Astrocyte of the cerebellum (primary cell): ENCODE measurements at regions not wholly inside any gene's neighbourhood (a gene's known extent, or its start where the extent isn't known, plus 50 kb on each side); places are given as distances from the start of the nearest gene placed in this dataset.

ENCODE experiments used
- DNase-seq: peaks from one replicate; pipeline ENCODE4 v3.0.0-alpha.2; 2011; ENCODE audit warnings: low read depth
- H3K4me3 ChIP-seq: 2 replicates; pipeline ENCODE4 v1.5.1; 2011; ENCODE audit warnings: mild to moderate bottlenecking, low read depth, low read length, moderate library complexity
- in situ Hi-C: cut with HindIII; loops from 2 replicates; pipeline ENCODE4 v1.10.0; 2017; ENCODE audit warnings: low sequenced_read_pairs
- TF ChIP-seq, protein P1 (sequence below): IDR thresholded peaks from 2 replicates; pipeline ENCODE4 v1.5.1; 2012; ENCODE audit warnings: low read length, low read depth, moderate library complexity, mild to moderate bottlenecking; ENCODE audit errors: missing control alignments

GRCh38 chr1:88036345-88037014 is 647.6 kb upstream of the PKN2 start:
- TF ChIP-seq, protein P1, sequence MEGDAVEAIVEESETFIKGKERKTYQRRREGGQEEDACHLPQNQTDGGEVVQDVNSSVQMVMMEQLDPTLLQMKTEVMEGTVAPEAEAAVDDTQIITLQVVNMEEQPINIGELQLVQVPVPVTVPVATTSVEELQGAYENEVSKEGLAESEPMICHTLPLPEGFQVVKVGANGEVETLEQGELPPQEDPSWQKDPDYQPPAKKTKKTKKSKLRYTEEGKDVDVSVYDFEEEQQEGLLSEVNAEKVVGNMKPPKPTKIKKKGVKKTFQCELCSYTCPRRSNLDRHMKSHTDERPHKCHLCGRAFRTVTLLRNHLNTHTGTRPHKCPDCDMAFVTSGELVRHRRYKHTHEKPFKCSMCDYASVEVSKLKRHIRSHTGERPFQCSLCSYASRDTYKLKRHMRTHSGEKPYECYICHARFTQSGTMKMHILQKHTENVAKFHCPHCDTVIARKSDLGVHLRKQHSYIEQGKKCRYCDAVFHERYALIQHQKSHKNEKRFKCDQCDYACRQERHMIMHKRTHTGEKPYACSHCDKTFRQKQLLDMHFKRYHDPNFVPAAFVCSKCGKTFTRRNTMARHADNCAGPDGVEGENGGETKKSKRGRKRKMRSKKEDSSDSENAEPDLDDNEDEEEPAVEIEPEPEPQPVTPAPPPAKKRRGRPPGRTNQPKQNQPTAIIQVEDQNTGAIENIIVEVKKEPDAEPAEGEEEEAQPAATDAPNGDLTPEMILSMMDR = no peak
- no peak for DNase-seq
- in situ Hi-C loops = no loop called here
- H3K4me3 ChIP-seq = no peak overlapping the region

- in situ Hi-C loops = no loop called here
- H3K4me3 ChIP-seq = no peak overlapping the region
- no peak for DNase-seq
- TF ChIP-seq, protein P1 = no peak
Measured at GRCh38 chr1:88039240-88039639, 644.8 kb upstream of the PKN2 start.

DNA sequence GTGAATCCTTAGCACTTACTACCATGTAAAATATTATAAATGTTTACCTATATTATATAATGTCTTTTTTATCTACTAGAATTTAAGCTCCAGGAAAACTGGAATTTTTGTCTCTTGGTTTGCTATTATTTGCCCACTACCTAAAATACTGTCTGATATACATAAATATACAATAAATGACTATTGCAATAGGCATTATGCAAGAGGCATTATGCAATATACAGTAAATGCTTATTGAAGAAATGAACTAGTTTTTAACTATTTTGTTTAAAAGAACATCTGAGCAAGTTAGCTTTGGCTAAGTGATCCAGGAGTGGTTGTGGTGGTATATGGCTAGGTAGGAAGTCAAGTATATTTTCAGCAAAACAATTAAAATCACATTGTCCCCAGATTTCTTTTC is 640.2 kb upstream of the PKN2 start:
- H3K4me3 ChIP-seq = no peak overlapping the region
- DNase-seq = no peak
- in situ Hi-C loops = no loop called here
- TF ChIP-seq, protein P1 = no peak

DNA sequence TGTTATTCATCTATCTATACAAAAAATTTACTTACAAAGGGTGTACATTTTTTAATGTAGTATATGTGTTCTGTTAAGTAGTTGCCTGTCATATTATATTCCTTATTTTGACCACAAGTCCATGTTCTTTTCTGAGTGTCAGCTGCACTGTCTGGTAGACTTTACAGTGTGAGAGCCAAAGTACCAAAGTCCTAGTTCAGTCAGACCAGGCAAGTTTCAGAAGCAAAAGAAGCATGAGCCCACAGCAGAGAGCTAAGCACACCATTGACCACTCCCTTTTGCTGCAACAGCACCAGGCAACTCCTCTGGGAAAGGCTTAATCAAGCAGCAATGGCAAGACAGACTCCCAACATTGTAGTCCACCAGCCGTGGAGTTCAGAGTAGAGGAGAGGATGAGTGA is 631.9 kb upstream of the PKN2 start:
- DNase-seq = no peak
- in situ Hi-C loops = no loop called here
- TF ChIP-seq, protein P1 = no peak
- H3K4me3 ChIP-seq = no peak overlapping the region

- TF ChIP-seq, protein P1 = no peak
- in situ Hi-C loops = no loop called here
- H3K4me3 ChIP-seq = no peak overlapping the region
- no peak for DNase-seq
Measured at GRCh38 chr1:88053065-88053464, 631.0 kb upstream of the PKN2 start.

GRCh38 chr1:88056881-88057280 is 627.2 kb upstream of the PKN2 start:
- in situ Hi-C loops = no loop called here
- no peak overlapping the region for H3K4me3 ChIP-seq
- DNase-seq = no peak
- TF ChIP-seq, protein P1 = no peak
